ENCODE measurements at regions not wholly inside any gene's neighbourhood (a gene's known extent, or its start where the extent isn't known, plus 50 kb on each side); places are given as distances from the start of the nearest gene placed in this dataset.

DNA sequence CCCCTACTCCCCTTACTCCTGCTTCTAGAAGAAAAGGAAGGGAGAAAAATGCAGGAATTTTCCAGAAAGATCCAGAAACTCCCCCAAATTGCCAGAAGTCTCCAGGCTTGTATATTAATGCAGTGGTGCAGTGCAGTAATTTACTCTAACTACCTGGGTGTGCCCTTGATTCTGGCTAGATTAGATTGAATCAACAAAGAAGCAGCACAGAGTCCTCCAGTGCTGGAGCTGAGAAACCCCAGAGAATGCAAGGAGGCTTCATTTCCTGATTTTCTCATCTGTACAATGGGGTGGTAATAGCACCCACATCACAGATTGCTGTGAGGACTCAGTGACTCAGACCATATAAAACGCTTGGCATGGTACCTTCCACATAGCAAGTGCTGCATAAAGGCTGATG, 247.3 kb upstream of the RPL38 start:
- TF ChIP-seq, protein P1, sequence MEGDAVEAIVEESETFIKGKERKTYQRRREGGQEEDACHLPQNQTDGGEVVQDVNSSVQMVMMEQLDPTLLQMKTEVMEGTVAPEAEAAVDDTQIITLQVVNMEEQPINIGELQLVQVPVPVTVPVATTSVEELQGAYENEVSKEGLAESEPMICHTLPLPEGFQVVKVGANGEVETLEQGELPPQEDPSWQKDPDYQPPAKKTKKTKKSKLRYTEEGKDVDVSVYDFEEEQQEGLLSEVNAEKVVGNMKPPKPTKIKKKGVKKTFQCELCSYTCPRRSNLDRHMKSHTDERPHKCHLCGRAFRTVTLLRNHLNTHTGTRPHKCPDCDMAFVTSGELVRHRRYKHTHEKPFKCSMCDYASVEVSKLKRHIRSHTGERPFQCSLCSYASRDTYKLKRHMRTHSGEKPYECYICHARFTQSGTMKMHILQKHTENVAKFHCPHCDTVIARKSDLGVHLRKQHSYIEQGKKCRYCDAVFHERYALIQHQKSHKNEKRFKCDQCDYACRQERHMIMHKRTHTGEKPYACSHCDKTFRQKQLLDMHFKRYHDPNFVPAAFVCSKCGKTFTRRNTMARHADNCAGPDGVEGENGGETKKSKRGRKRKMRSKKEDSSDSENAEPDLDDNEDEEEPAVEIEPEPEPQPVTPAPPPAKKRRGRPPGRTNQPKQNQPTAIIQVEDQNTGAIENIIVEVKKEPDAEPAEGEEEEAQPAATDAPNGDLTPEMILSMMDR (IDR thresholded peaks at IDR 0.05) = no peak
- TF ChIP-seq POLR2A (IDR thresholded peaks at IDR 0.05) = no peak

Measured in lower leg skin (tissue), 3 donors.